HCT116 (cell line): ENCODE measurements at regions not wholly inside any gene's neighbourhood (a gene's known extent, or its start where the extent isn't known, plus 50 kb on each side); places are given as distances from the start of the nearest gene placed in this dataset.

ENCODE experiments used
- ATAC-seq: fragments of 200-7000 bp; cut with Tn5 transposase; 2 replicates; pipeline ENCODE4 v1.9.1; 2020; ENCODE audit warnings: mild to moderate bottlenecking, moderate library complexity
- BruUV-seq: library from RNA; stranded (reverse); fragments of 400-500 nt; replicated peaks from 2 replicates; lab custom pipeline; 2021; lab: Mats Ljungman, UMichigan
- CTCF ChIA-PET: fragments of 300-600 bp; sonication (Branson Sonifier 250); formaldehyde crosslinking; loops from one replicate; lab custom pipeline; 2021; ENCODE audit warnings: antibody characterized with exemption; lab: Charles Lee
- POLR2A ChIA-PET: fragments of 300-600, 350-600 bp; sonication (Branson Sonifier 250); formaldehyde crosslinking; loops from one replicate; lab custom pipeline; 2021; ENCODE audit warnings: antibody characterized with exemption; lab: Charles Lee
- RAD21 ChIA-PET, 2 experiments: fragments of 300-600 bp; sonication (Branson Sonifier 250); formaldehyde crosslinking; loops; one replicate each; lab custom pipeline; 2023; ENCODE audit warnings: low total read pairs in 2 of 2; ENCODE audit not compliant: uncharacterized antibody in 2 of 2, unreplicated experiment in 2 of 2, low non-redundant PET in 1 of 2; lab: Charles Lee
- DNase-seq: peaks from one replicate; pipeline ENCODE4 v3.0.0-alpha.2; 2010; ENCODE audit warnings: low read depth, low spot score
- H2AFZ ChIP-seq: fragments of 200-600 bp; shearing (Covaris generic), sonication (generic); 2 replicates; pipeline ENCODE4 v1.6.1; 2017; ENCODE audit warnings: low read depth, mixed run types, mixed read lengths, antibody characterized with exemption, low read length; ENCODE audit not compliant: poor library complexity, severe bottlenecking
- H3K27ac ChIP-seq: 2 replicates; pipeline ENCODE4 v1.5.1; 2012; ENCODE audit warnings: low read depth, low read length
- H3K27me3 ChIP-seq: fragments of 200-600 bp; sonication (generic); 2 replicates; pipeline ENCODE4 v1.6.1; 2016; ENCODE audit warnings: mixed run types, low read length, mixed read lengths; ENCODE audit not compliant: insufficient read depth
- H3K36me3 ChIP-seq, 2 experiments: fragments of 200-500 bp in 1 of 2; fragments of 200-600 bp in 1 of 2; sonication (Bioruptor generic) in 1 of 2; sonication (generic) in 1 of 2; 2 replicates each; pipeline versions ENCODE4 v1.5.1 to v1.6.1; 2014 to 2016; ENCODE audit warnings: low read length in 2 of 2, inconsistent platforms in 1 of 2, mixed read lengths in 1 of 2, mixed run types in 1 of 2; ENCODE audit not compliant: insufficient read depth in 2 of 2, control insufficient read depth in 1 of 2
- H3K4me1 ChIP-seq, 2 experiments: fragments of 200-600 bp in 1 of 2; sonication (generic) in 1 of 2; 2 replicates each; pipeline versions ENCODE4 v1.5.1 to v1.6.1; 2012 to 2017; ENCODE audit warnings: low read length in 2 of 2, inconsistent platforms in 1 of 2, mild to moderate bottlenecking in 1 of 2, mixed read lengths in 1 of 2, mixed run types in 1 of 2, moderate library complexity in 1 of 2; ENCODE audit not compliant: insufficient read depth in 2 of 2, control insufficient read depth in 1 of 2
- H3K4me2 ChIP-seq: fragments of 200-600 bp; sonication (generic); 2 replicates; pipeline ENCODE4 v1.6.1; 2017; ENCODE audit warnings: mixed run types, low read length, mixed read lengths
- H3K4me3 ChIP-seq, 2 experiments: fragments of 200-600 bp in 1 of 2; sonication (generic) in 1 of 2; replicated peaks in 1 of 2; 2 replicates each; pipeline ENCODE4 v1.5.1; 2011 to 2016; ENCODE audit warnings: low read length in 2 of 2, control low read depth in 1 of 2, low read depth in 1 of 2, mild to moderate bottlenecking in 1 of 2, mixed read lengths in 1 of 2, mixed run types in 1 of 2
- H3K79me2 ChIP-seq: fragments of 200-600 bp; sonication (generic); 2 replicates; pipeline ENCODE4 v1.6.1; 2017; ENCODE audit warnings: mild to moderate bottlenecking, mixed run types, low read length, moderate library complexity, mixed read lengths; ENCODE audit not compliant: insufficient read depth
- H3K9ac ChIP-seq: fragments of 200-600 bp; sonication (generic); 2 replicates; pipeline ENCODE4 v1.6.1; 2016; ENCODE audit warnings: low read length, mixed read lengths
- H3K9me2 ChIP-seq: fragments of 200-600 bp; sonication (generic), shearing (Covaris generic); 2 replicates; pipeline ENCODE4 v1.6.1; 2017; ENCODE audit warnings: mixed run types, mild to moderate bottlenecking, moderate library complexity; ENCODE audit not compliant: insufficient read depth
- H3K9me3 ChIP-seq, 2 experiments: fragments of 200-500 bp in 1 of 2; fragments of 200-600 bp in 1 of 2; sonication (Bioruptor generic) in 1 of 2; sonication (generic) in 1 of 2; 2 replicates each; pipeline ENCODE4 v1.6.1; 2014 to 2017; ENCODE audit warnings: low read length in 2 of 2, mixed read lengths in 2 of 2, inconsistent platforms in 1 of 2, low read depth in 1 of 2, mild to moderate bottlenecking in 1 of 2, mixed run types in 1 of 2, moderate library complexity in 1 of 2; ENCODE audit not compliant: control insufficient read depth in 1 of 2, insufficient read depth in 1 of 2
- H4K20me1 ChIP-seq: fragments of 200-600 bp; sonication (generic), shearing (Covaris generic); 2 replicates; pipeline ENCODE4 v1.6.1; 2017; ENCODE audit warnings: mixed run types, mild to moderate bottlenecking, moderate library complexity; ENCODE audit not compliant: insufficient read depth
- ATF3 ChIP-seq: IDR thresholded peaks from 2 replicates; pipeline ENCODE4 v1.6.1; 2012
- CBX3 ChIP-seq: IDR thresholded peaks from 2 replicates; pipeline ENCODE4 v1.6.1; 2012; ENCODE audit warnings: low read depth
- CEBPB ChIP-seq: IDR thresholded peaks from 2 replicates; pipeline ENCODE4 v1.6.1; 2012; ENCODE audit warnings: low read depth
- CTCF ChIP-seq, 3 experiments: fragments of 200-600 bp in 1 of 3; sonication (generic) in 1 of 3; IDR thresholded peaks in 2 of 3; conservative IDR thresholded peaks in 1 of 3; 2 replicates each; pipeline ENCODE4 v1.5.1; 2012 to 2017; ENCODE audit warnings: low read depth in 2 of 3, low read length in 2 of 3, antibody characterized with exemption in 1 of 3, borderline replicate concordance in 1 of 3, control low read depth in 1 of 3, mild to moderate bottlenecking in 1 of 3, mixed read lengths in 1 of 3, mixed run types in 1 of 3, moderate library complexity in 1 of 3; ENCODE audit not compliant: insufficient read depth in 1 of 3
- EGR1 ChIP-seq: IDR thresholded peaks from 2 replicates; pipeline ENCODE4 v1.6.1; 2012; ENCODE audit warnings: low read depth
- ELF1 ChIP-seq: IDR thresholded peaks from 2 replicates; pipeline ENCODE4 v1.6.1; 2012; ENCODE audit warnings: low read depth, borderline replicate concordance
- EZH2 ChIP-seq: fragments of 200-600 bp; sonication (generic); IDR thresholded peaks from 2 replicates; pipeline ENCODE4 v1.6.1; 2017; ENCODE audit warnings: antibody characterized with exemption, mixed run types
- EZH2phosphoT487 ChIP-seq: fragments of 200-600 bp; IDR thresholded peaks from 2 replicates; pipeline ENCODE4 v1.6.1; 2018; ENCODE audit warnings: antibody characterized with exemption, borderline replicate concordance
- MAX ChIP-seq: IDR thresholded peaks from 2 replicates; pipeline ENCODE4 v1.6.1; 2012
- POLR2A ChIP-seq: IDR thresholded peaks from 2 replicates; pipeline ENCODE4 v1.7.0; 2011; ENCODE audit warnings: borderline replicate concordance; ENCODE audit not compliant: insufficient read depth, insufficient read length; ENCODE audit errors: extremely low read depth
- RAD21 ChIP-seq: IDR thresholded peaks from 2 replicates; pipeline ENCODE4 v1.6.1; 2012; ENCODE audit warnings: low read depth, mild to moderate bottlenecking
- REST ChIP-seq: IDR thresholded peaks from 2 replicates; pipeline ENCODE4 v1.6.1; 2012; ENCODE audit warnings: low read depth
- SIN3A ChIP-seq: IDR thresholded peaks from 2 replicates; pipeline ENCODE4 v1.6.1; 2012; ENCODE audit warnings: low read depth
- SP1 ChIP-seq: IDR thresholded peaks from 2 replicates; pipeline ENCODE4 v1.6.1; 2012; ENCODE audit warnings: low read depth
- TCF7L2 ChIP-seq: IDR thresholded peaks from 2 replicates; pipeline ENCODE4 v1.7.0; 2011; ENCODE audit warnings: borderline replicate concordance, inconsistent platforms; ENCODE audit not compliant: insufficient read depth, insufficient read length; ENCODE audit errors: extremely low read depth
- YY1 ChIP-seq: IDR thresholded peaks from 2 replicates; pipeline ENCODE4 v1.6.1; 2011; ENCODE audit warnings: low read length, low read depth, moderate library complexity, mild to moderate bottlenecking; ENCODE audit not compliant: insufficient replicate concordance; ENCODE audit errors: extremely low read depth
- ZBTB33 ChIP-seq: IDR thresholded peaks from 2 replicates; pipeline ENCODE4 v1.6.1; 2011; ENCODE audit warnings: mild to moderate bottlenecking, low read length, moderate library complexity; ENCODE audit not compliant: insufficient replicate concordance; ENCODE audit errors: extremely low read depth
- ZFX ChIP-seq: fragments of 450-650 bp; IDR thresholded peaks from 2 replicates; pipeline ENCODE4 v1.6.1; 2017
- ZNF274 ChIP-seq: fragments of 200-500 bp; sonication (Bioruptor generic); IDR thresholded peaks from 2 replicates; pipeline ENCODE4 v1.6.1; 2014; ENCODE audit warnings: mild to moderate bottlenecking, low read depth, low read length, inconsistent platforms
- intact Hi-C: fragments of 100-400 bp; cut with micrococcal nuclease; formaldehyde crosslinking; loops from 2 replicates; pipeline ENCODE4 v1.10.0; 2022

- Histone ChIP-seq H3K4me3 (no peak overlapping the region), H3K4me1 (no peaks in the 10 kb centered on the region), H3K9me3 (no peaks in the 10 kb centered on the region), H2AFZ (no peak overlapping the region), H4K20me1 (no peaks in the 10 kb centered on the region), H3K27ac (no peak overlapping the region)
- no TSS peak for BruUV-seq
- no peak for TF ChIP-seq ZBTB33
- TF ChIP-seq CTCF (IDR thresholded peaks at IDR 0.05 in 2 of 3, conservative IDR thresholded peaks at IDR 0.05 in 1 of 3; ENCODE audit: borderline replicate concordance in 1 of 3, insufficient read depth in 1 of 3, low read depth in 2 of 3, low read length in 2 of 3) = no peak
- TF ChIP-seq CEBPB = no peak
- no peak for TF ChIP-seq EZH2phosphoT487
- no peak for TF ChIP-seq EGR1
- TF ChIP-seq POLR2A = no peak
- no peak for TF ChIP-seq SIN3A
- TF ChIP-seq EZH2 = no peak
- TF ChIP-seq YY1 = no peak
- no peak for TF ChIP-seq SP1
- no peak for TF ChIP-seq ZFX
- no peak for TF ChIP-seq ELF1
- TF ChIP-seq MAX = no peak
- no peak for TF ChIP-seq RAD21
- no peak for TF ChIP-seq ATF3
- TF ChIP-seq TCF7L2 = no peak
- TF ChIP-seq CBX3 = no peak
- TF ChIP-seq ZNF274 = no peak
- no peak for TF ChIP-seq REST
- TF ChIP-seq, all 23 proteins: peak for 0
- intact Hi-C loops = no loop called here
- no peaks in the 10 kb centered on the region for H3K27me3 ChIP-seq
- no peaks in the 10 kb centered on the region for H3K36me3 ChIP-seq
- H3K9ac ChIP-seq = no peak overlapping the region
- H3K9me2 ChIP-seq = no peaks in the 10 kb centered on the region
- no peak overlapping the region for H3K4me2 ChIP-seq
- RAD21 ChIA-PET = no interaction called here
- POLR2A ChIA-PET = no interaction called here
- no peaks in the 10 kb centered on the region for H3K79me2 ChIP-seq
- DNase-seq = no peak
- no peak for ATAC-seq
- CTCF ChIA-PET = no interaction called here
Observed at GRCh38 chr13:76680112-76680511, 206.1 kb downstream of the KCTD12 start.
